ENCODE measurements at regions not wholly inside any gene's neighbourhood (a gene's known extent, or its start where the extent isn't known, plus 50 kb on each side); places are given as distances from the start of the nearest gene placed in this dataset.
A peak's percentile ranks its signal among the peaks of the same experiment; 100 is the strongest.

DNA sequence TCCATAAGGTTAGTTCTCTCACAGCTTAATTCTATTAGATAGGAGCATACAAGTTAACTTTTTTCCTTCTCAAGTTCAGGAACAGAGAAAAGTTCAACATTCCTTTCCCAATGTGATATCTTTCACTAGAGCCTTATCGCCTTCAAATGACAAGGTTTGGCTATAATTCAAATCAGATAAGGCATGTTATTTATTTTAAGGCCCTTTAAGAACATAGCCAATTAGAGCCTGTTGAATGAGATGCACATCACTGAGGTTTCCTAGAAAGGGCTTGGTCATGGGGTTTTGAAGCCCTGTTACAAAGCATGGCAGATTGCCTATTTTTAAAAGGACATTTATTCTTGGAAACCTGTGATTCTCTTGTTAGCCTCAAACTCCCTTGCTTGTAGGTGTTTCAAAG lies 123.4 kb downstream of the BASP1 start:
- H3K4me3 ChIP-seq, result no peak overlapping the region
- in situ Hi-C loops (cut with MboI), result no loop called here
- ChIA-PET POLR2A (no interaction called here), CTCF (ENCODE audit: low intra/inter-chr PET ratio) (no interaction called here)
- no peak for ATAC-seq
- no peak overlapping the region for H3K27ac ChIP-seq (ENCODE audit: extremely low read depth, low read depth, low read length)
- no peaks in the 10 kb centered on the region for H3K27me3 ChIP-seq (ENCODE audit: control insufficient read depth in 2 of 2, insufficient read depth in 2 of 2, low read length in 2 of 2)
- H4K20me1 ChIP-seq (replicated peaks; ENCODE audit: control insufficient read depth, insufficient read depth, low read length), result no peaks in the 10 kb centered on the region
- H3K9ac ChIP-seq (ENCODE audit: insufficient read depth in 1 of 2, low read depth in 2 of 2, low read length in 2 of 2), result no peak overlapping the region
- no peaks in the 10 kb centered on the region for H3K9me3 ChIP-seq (replicated peaks; ENCODE audit: control insufficient read depth, insufficient read depth, low read depth, low read length)
- BruUV-seq (replicated peaks), result no TSS peak
- intact Hi-C loops (cut with micrococcal nuclease), result no loop called here
- H3K4me1 ChIP-seq (replicated peaks in 1 of 2; ENCODE audit: control insufficient read depth in 2 of 2, insufficient read depth in 2 of 2, low read length in 2 of 2), result no peaks in the 10 kb centered on the region; a peak in 1 of 5 replicates
- no peaks in the 10 kb centered on the region for H3K9me1 ChIP-seq (ENCODE audit: control insufficient read depth, insufficient read depth, low read length)
- TF ChIP-seq MEIS2 (IDR thresholded peaks at IDR 0.05; ENCODE audit: partially characterized antibody), result peak; percentile 24
- no peak for TF ChIP-seq ETV6 (IDR thresholded peaks at IDR 0.05; ENCODE audit: borderline replicate concordance in 1 of 2, low read depth in 2 of 2, low read length in 1 of 2)
- TF ChIP-seq ETV6 (CRISPR knock-in tag; IDR thresholded peaks at IDR 0.05; ENCODE audit: borderline replicate concordance), result no peak
- H3K79me2 ChIP-seq (ENCODE audit: control insufficient read depth, insufficient read depth, low read length), result no peaks in the 10 kb centered on the region
- 4% methylated on average over 1 of the region's 1 CpG for WGBS (ENCODE audit: insufficient coverage, low coverage, missing lambda C conversion rate)
- H3K36me3 ChIP-seq (ENCODE audit: control insufficient read depth, insufficient read depth, low read length), result no peaks in the 10 kb centered on the region
- no peak for FAIRE-seq
- H2AFZ ChIP-seq (ENCODE audit: low read depth, low read length), result no peak overlapping the region
- H3K4me2 ChIP-seq (ENCODE audit: insufficient read depth, low read length), result no peak overlapping the region
- no peak for DNase-seq (ENCODE audit: extremely low read depth in 1 of 4, low spot score in 3 of 4)

DNA sequence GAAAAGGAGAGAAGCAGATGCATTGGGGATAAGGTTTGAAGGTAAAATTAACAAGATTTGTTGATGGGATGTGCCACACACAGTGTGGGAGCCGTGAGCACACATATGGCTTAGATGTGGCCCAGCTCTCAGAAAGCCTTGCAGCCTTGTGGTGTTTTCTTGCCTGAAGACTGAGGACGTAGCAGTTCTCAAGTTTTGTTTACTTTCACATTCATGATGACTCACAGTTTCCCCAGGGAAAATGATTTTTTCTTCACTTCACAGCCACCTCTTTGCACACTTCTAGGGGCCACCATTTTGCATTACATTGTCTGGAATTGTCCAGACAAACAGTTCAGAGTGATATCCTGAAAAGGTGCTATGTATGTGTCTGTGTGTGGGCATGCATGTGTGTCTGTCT lies 126.2 kb downstream of the BASP1 start:
- POLR2A ChIA-PET, result no interaction called here
- no peaks in the 10 kb centered on the region for H3K36me3 ChIP-seq (ENCODE audit: control insufficient read depth, insufficient read depth, low read length)
- CTCF ChIA-PET (ENCODE audit: low intra/inter-chr PET ratio), result no interaction called here
- no TSS peak for BruUV-seq (replicated peaks)
- no peaks in the 10 kb centered on the region for H3K27me3 ChIP-seq (ENCODE audit: control insufficient read depth in 2 of 2, insufficient read depth in 2 of 2, low read length in 2 of 2)
- ATAC-seq (no peak), FAIRE-seq (no peak), DNase-seq (ENCODE audit: extremely low read depth in 1 of 4, low spot score in 3 of 4) (peak in 1 of 4 experiments; percentile 4)
- intact Hi-C loops (cut with micrococcal nuclease), result no loop called here
- no peaks in the 10 kb centered on the region for H4K20me1 ChIP-seq (replicated peaks; ENCODE audit: control insufficient read depth, insufficient read depth, low read length)
- 0% methylated on average over 2 of the region's 2 CpGs for WGBS (ENCODE audit: insufficient coverage, low coverage, missing lambda C conversion rate)
- H3K4me2 ChIP-seq (ENCODE audit: insufficient read depth, low read length), result no peak overlapping the region
- H3K27ac ChIP-seq (ENCODE audit: extremely low read depth, low read depth, low read length), result no peak overlapping the region
- in situ Hi-C loops (cut with MboI), result no loop called here
- no peak overlapping the region for H3K4me3 ChIP-seq
- H3K4me1 ChIP-seq (replicated peaks in 1 of 2; ENCODE audit: control insufficient read depth in 2 of 2, insufficient read depth in 2 of 2, low read length in 2 of 2), result no peaks in the 10 kb centered on the region; a peak in 1 of 5 replicates
- H3K9ac ChIP-seq (ENCODE audit: insufficient read depth in 1 of 2, low read depth in 2 of 2, low read length in 2 of 2), result no peak overlapping the region
- no peaks in the 10 kb centered on the region for H3K9me3 ChIP-seq (replicated peaks; ENCODE audit: control insufficient read depth, insufficient read depth, low read depth, low read length)
- H3K79me2 ChIP-seq (ENCODE audit: control insufficient read depth, insufficient read depth, low read length), result no peaks in the 10 kb centered on the region
- H2AFZ ChIP-seq (ENCODE audit: low read depth, low read length), result no peak overlapping the region
- H3K9me1 ChIP-seq (ENCODE audit: control insufficient read depth, insufficient read depth, low read length), result no peaks in the 10 kb centered on the region
- TF ChIP-seq FOSL1 (tag; conservative IDR thresholded peaks at IDR 0.05) (peak; percentile 84), JUNB (CRISPR knock-in tag; conservative IDR thresholded peaks at IDR 0.05) (peak; percentile 74; the same call in 1 of the 2 replicates), JUND (IDR thresholded peaks at IDR 0.05; ENCODE audit: borderline replicate concordance, low read depth, low read length) (peak; percentile 83), JUND (tag; IDR thresholded peaks at IDR 0.05; ENCODE audit: borderline replicate concordance, low read depth, low read length) (peak; percentile 97; the same call in 2 of the 3 replicates), MECOM (CRISPR knock-in tag; IDR thresholded peaks at IDR 0.05) (no peak), ARID1B (IDR thresholded peaks at IDR 0.05) (peak; percentile 29; the same call in 1 of the 2 replicates)
- TF ChIP-seq, protein P1, sequence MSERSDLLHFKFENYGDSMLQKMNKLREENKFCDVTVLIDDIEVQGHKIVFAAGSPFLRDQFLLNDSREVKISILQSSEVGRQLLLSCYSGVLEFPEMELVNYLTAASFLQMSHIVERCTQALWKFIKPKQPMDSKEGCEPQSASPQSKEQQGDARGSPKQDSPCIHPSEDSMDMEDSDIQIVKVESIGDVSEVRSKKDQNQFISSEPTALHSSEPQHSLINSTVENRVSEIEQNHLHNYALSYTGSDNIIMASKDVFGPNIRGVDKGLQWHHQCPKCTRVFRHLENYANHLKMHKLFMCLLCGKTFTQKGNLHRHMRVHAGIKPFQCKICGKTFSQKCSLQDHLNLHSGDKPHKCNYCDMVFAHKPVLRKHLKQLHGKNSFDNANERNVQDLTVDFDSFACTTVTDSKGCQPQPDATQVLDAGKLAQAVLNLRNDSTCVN (CRISPR knock-in tag; IDR thresholded peaks at IDR 0.05), result no peak
- TF ChIP-seq, protein P2, sequence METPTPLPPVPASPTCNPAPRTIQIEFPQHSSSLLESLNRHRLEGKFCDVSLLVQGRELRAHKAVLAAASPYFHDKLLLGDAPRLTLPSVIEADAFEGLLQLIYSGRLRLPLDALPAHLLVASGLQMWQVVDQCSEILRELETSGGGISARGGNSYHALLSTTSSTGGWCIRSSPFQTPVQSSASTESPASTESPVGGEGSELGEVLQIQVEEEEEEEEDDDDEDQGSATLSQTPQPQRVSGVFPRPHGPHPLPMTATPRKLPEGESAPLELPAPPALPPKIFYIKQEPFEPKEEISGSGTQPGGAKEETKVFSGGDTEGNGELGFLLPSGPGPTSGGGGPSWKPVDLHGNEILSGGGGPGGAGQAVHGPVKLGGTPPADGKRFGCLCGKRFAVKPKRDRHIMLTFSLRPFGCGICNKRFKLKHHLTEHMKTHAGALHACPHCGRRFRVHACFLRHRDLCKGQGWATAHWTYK (CRISPR knock-in tag; IDR thresholded peaks at IDR 0.05), result no peak
- TF ChIP-seq, protein P3, sequence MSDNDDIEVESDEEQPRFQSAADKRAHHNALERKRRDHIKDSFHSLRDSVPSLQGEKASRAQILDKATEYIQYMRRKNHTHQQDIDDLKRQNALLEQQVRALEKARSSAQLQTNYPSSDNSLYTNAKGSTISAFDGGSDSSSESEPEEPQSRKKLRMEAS (CRISPR knock-in tag; IDR thresholded peaks at IDR 0.05), result no peak
- TF ChIP-seq, protein P4, sequence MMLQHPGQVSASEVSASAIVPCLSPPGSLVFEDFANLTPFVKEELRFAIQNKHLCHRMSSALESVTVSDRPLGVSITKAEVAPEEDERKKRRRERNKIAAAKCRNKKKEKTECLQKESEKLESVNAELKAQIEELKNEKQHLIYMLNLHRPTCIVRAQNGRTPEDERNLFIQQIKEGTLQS (IDR thresholded peaks at IDR 0.05), result peak; percentile 75
- TF ChIP-seq, protein P4 (CRISPR knock-in tag; conservative IDR thresholded peaks at IDR 0.05), result no peak

Data from K562 (cell line).